ENCODE measurements at regions not wholly inside any gene's neighbourhood (a gene's known extent, or its start where the extent isn't known, plus 50 kb on each side); places are given as distances from the start of the nearest gene placed in this dataset.

- TF ChIP-seq EZH2phosphoT487 (IDR thresholded peaks at IDR 0.05; ENCODE audit: insufficient read depth, low read depth) (no peak), EZH2 (IDR thresholded peaks at IDR 0.05; ENCODE audit: insufficient read depth, poor library complexity, severe bottlenecking) (no peak)
Measured at GRCh38 chr2:157004789-157005188, 252.7 kb upstream of the GALNT5 start.
